Activated CD4-positive, alpha-beta memory T cell treated with anti-CD3 and anti-CD28 coated beads for 36 hours (primary cell): ENCODE measurements at regions not wholly inside any gene's neighbourhood (a gene's known extent, or its start where the extent isn't known, plus 50 kb on each side); places are given as distances from the start of the nearest gene placed in this dataset.

Experiments used
- CTCF ChIA-PET: fragments of 350-600 bp; sonication (Branson Sonifier 250); formaldehyde crosslinking; loops from one replicate; lab custom pipeline; 2021; ENCODE audit warnings: antibody characterized with exemption, inconsistent platforms; lab: Charles Lee
- POLR2A ChIA-PET: fragments of 350-600 bp; sonication (Branson Sonifier 250); formaldehyde crosslinking; loops from one replicate; lab custom pipeline; 2021; ENCODE audit warnings: antibody characterized with exemption; lab: Charles Lee
- DNase-seq: peaks from one replicate; pipeline ENCODE4 v3.0.0-alpha.2; 2020
- H3K27ac Mint-ChIP-seq: one replicate; pipeline ENCODE4 v1.8.0; 2021; ENCODE audit warnings: mixed read lengths
- H3K27me3 Mint-ChIP-seq: one replicate; pipeline ENCODE4 v1.8.0; 2021; ENCODE audit warnings: mixed read lengths
- H3K36me3 Mint-ChIP-seq: one replicate; pipeline ENCODE4 v1.8.0; 2021; ENCODE audit warnings: mixed read lengths
- H3K4me1 Mint-ChIP-seq: one replicate; pipeline ENCODE4 v1.8.0; 2021; ENCODE audit warnings: low read depth, mixed read lengths
- H3K4me3 Mint-ChIP-seq: one replicate; pipeline ENCODE4 v1.8.0; 2021; ENCODE audit warnings: mild to moderate bottlenecking, mixed read lengths
- H3K9me3 Mint-ChIP-seq: one replicate; pipeline ENCODE4 v1.8.0; 2021; ENCODE audit warnings: mixed read lengths
- intact Hi-C: fragments of 100-400 bp; cut with micrococcal nuclease; formaldehyde crosslinking; loops from one replicate; pipeline ENCODE4 v1.15.1; 2023

GRCh38 chr5:67434466-67434865 is 237.9 kb upstream of the CD180 start:
- Mint-ChIP-seq H3K36me3 (no peaks in the 10 kb centered on the region), H3K27me3 (no peaks in the 10 kb centered on the region), H3K4me1 (no peaks in the 10 kb centered on the region), H3K4me3 (no peak overlapping the region), H3K9me3 (no peaks in the 10 kb centered on the region), H3K27ac (no peak overlapping the region)
- no peak for DNase-seq
- ChIA-PET POLR2A (no interaction called here), CTCF (no interaction called here)
- intact Hi-C loops = no loop called here

- no peak overlapping the region for H3K27ac Mint-ChIP-seq
- H3K9me3 Mint-ChIP-seq = no peaks in the 10 kb centered on the region
- CTCF ChIA-PET = no interaction called here
- H3K4me1 Mint-ChIP-seq = no peaks in the 10 kb centered on the region
- POLR2A ChIA-PET = no interaction called here
- H3K27me3 Mint-ChIP-seq = no peaks in the 10 kb centered on the region
- H3K36me3 Mint-ChIP-seq = no peaks in the 10 kb centered on the region
- no peak for DNase-seq
- H3K4me3 Mint-ChIP-seq = no peak overlapping the region
- intact Hi-C loops = no loop called here
Observed at GRCh38 chr5:67432606-67433005, 236.0 kb upstream of the CD180 start.

GRCh38 chr5:67431191-67431590 is 234.6 kb upstream of the CD180 start:
- no peaks in the 10 kb centered on the region for H3K27me3 Mint-ChIP-seq
- ChIA-PET POLR2A (no interaction called here), CTCF (no interaction called here)
- no peak for DNase-seq
- H3K9me3 Mint-ChIP-seq = no peaks in the 10 kb centered on the region
- no peak overlapping the region for H3K27ac Mint-ChIP-seq
- no peaks in the 10 kb centered on the region for H3K36me3 Mint-ChIP-seq
- no peaks in the 10 kb centered on the region for H3K4me1 Mint-ChIP-seq
- intact Hi-C loops = no loop called here
- H3K4me3 Mint-ChIP-seq = no peak overlapping the region

GRCh38 chr5:67427850-67428298 is 231.3 kb upstream of the CD180 start:
- no peak for DNase-seq
- Mint-ChIP-seq H3K27me3 (no peaks in the 10 kb centered on the region), H3K4me3 (no peak overlapping the region), H3K9me3 (no peaks in the 10 kb centered on the region), H3K4me1 (no peaks in the 10 kb centered on the region), H3K27ac (no peak overlapping the region), H3K36me3 (no peaks in the 10 kb centered on the region)
- POLR2A ChIA-PET = no interaction called here
- intact Hi-C loops = no loop called here
- CTCF ChIA-PET = no interaction called here

- Mint-ChIP-seq H3K27me3 (no peaks in the 10 kb centered on the region), H3K36me3 (no peaks in the 10 kb centered on the region), H3K4me1 (no peaks in the 10 kb centered on the region), H3K9me3 (no peaks in the 10 kb centered on the region), H3K4me3 (no peak overlapping the region), H3K27ac (no peak overlapping the region)
- intact Hi-C loops = no loop called here
- ChIA-PET CTCF (no interaction called here), POLR2A (no interaction called here)
- DNase-seq = no peak
Observed at GRCh38 chr5:67426961-67427849, 230.6 kb upstream of the CD180 start.

- Mint-ChIP-seq H3K27me3 (no peaks in the 10 kb centered on the region), H3K36me3 (no peaks in the 10 kb centered on the region), H3K4me1 (no peaks in the 10 kb centered on the region), H3K4me3 (no peak overlapping the region), H3K9me3 (no peaks in the 10 kb centered on the region), H3K27ac (no peak overlapping the region)
- POLR2A ChIA-PET = interaction anchor here (0.6 kb wide), 1 partner anchor 23 kb away, joined by 3 read pairs; no protein-coding TSS in a partner anchor
- intact Hi-C loops = no loop called here
- CTCF ChIA-PET = no interaction called here
- DNase-seq = no peak
Observed at GRCh38 chr5:67425514-67425913, 228.9 kb upstream of the CD180 start.

GRCh38 chr5:67417839-67418238 is 221.2 kb upstream of the CD180 start:
- CTCF ChIA-PET = no interaction called here
- POLR2A ChIA-PET = no interaction called here
- Mint-ChIP-seq H3K4me1 (peaks cover 12% of the 10 kb centered on the region), H3K27ac (no peak overlapping the region), H3K36me3 (no peaks in the 10 kb centered on the region), H3K4me3 (no peak overlapping the region), H3K9me3 (no peaks in the 10 kb centered on the region), H3K27me3 (no peaks in the 10 kb centered on the region)
- no peak for DNase-seq
- intact Hi-C loops = no loop called here

GRCh38 chr5:67416986-67417385 is 220.4 kb upstream of the CD180 start:
- DNase-seq = no peak
- ChIA-PET CTCF (no interaction called here), POLR2A (no interaction called here)
- Mint-ChIP-seq H3K4me1 (peaks cover 12% of the 10 kb centered on the region), H3K4me3 (no peak overlapping the region), H3K36me3 (no peaks in the 10 kb centered on the region), H3K9me3 (no peaks in the 10 kb centered on the region), H3K27me3 (no peaks in the 10 kb centered on the region), H3K27ac (no peak overlapping the region)
- intact Hi-C loops = no loop called here

- Mint-ChIP-seq H3K27ac (no peak overlapping the region), H3K4me3 (no peak overlapping the region), H3K36me3 (no peaks in the 10 kb centered on the region), H3K27me3 (no peaks in the 10 kb centered on the region), H3K9me3 (no peaks in the 10 kb centered on the region), H3K4me1 (peaks cover 12% of the 10 kb centered on the region)
- POLR2A ChIA-PET = no interaction called here
- DNase-seq = peak; percentile 13
- intact Hi-C loops = no loop called here
- CTCF ChIA-PET = no interaction called here
Observed at GRCh38 chr5:67416133-67416937, 219.7 kb upstream of the CD180 start.

- CTCF ChIA-PET = interaction anchor here (0.7 kb wide), 1 partner anchor 1075 kb away, joined by 3 read pairs; no protein-coding TSS in a partner anchor
- Mint-ChIP-seq H3K4me1 (peaks cover 12% of the 10 kb centered on the region), H3K4me3 (no peak overlapping the region), H3K36me3 (no peaks in the 10 kb centered on the region), H3K27ac (no peak overlapping the region), H3K27me3 (no peaks in the 10 kb centered on the region), H3K9me3 (no peaks in the 10 kb centered on the region)
- DNase-seq = no peak
- POLR2A ChIA-PET = no interaction called here
- intact Hi-C loops = no loop called here
Observed at GRCh38 chr5:67414712-67415111, 218.1 kb upstream of the CD180 start.

GRCh38 chr5:67413721-67414120 is 217.1 kb upstream of the CD180 start:
- ChIA-PET POLR2A (no interaction called here), CTCF (interaction anchor here (0.7 kb wide), 1 partner anchor 1076 kb away, joined by 3 read pairs; no protein-coding TSS in a partner anchor)
- Mint-ChIP-seq H3K4me3 (no peak overlapping the region), H3K36me3 (no peaks in the 10 kb centered on the region), H3K9me3 (no peaks in the 10 kb centered on the region), H3K27me3 (no peaks in the 10 kb centered on the region), H3K27ac (no peak overlapping the region), H3K4me1 (peaks cover 12% of the 10 kb centered on the region)
- no peak for DNase-seq
- intact Hi-C loops = no loop called here

GRCh38 chr5:67409126-67409777 is 212.7 kb upstream of the CD180 start:
- no peak overlapping the region for H3K27ac Mint-ChIP-seq
- no peak for DNase-seq
- H3K4me3 Mint-ChIP-seq = no peak overlapping the region
- H3K36me3 Mint-ChIP-seq = no peaks in the 10 kb centered on the region
- H3K4me1 Mint-ChIP-seq = no peaks in the 10 kb centered on the region
- CTCF ChIA-PET = no interaction called here
- POLR2A ChIA-PET = no interaction called here
- peaks cover 3% of the 10 kb centered on the region for H3K27me3 Mint-ChIP-seq
- intact Hi-C loops = no loop called here
- no peaks in the 10 kb centered on the region for H3K9me3 Mint-ChIP-seq
